Stimulated activated CD4-positive, alpha-beta T cell treated with anti-CD3 and anti-CD28 coated beads, Interleukin-2, amount 100 ng/mL, for 24 hours (primary cell): ENCODE measurements at regions not wholly inside any gene's neighbourhood (a gene's known extent, or its start where the extent isn't known, plus 50 kb on each side); places are given as distances from the start of the nearest gene placed in this dataset.
"Not testable (repeated sequence)": the region's sequence is repeated elsewhere in the genome, so short reads cannot be mapped to it uniquely, and the experiment has no call there.

ENCODE experiments used
- DNase-seq, 2 donors: peaks; one replicate each; pipeline ENCODE4 v3.0.0-alpha.2; 2020

- no peak for DNase-seq
These were observed 202.1 kb upstream of the FAT3 start for GRCh38 chr11:92022499-92022898.

- DNase-seq, result no peak
These were observed 206.3 kb upstream of the FAT3 start for GRCh38 chr11:92018332-92018731.

GRCh38 chr11:92008249-92008648 is 216.4 kb upstream of the FAT3 start:
- DNase-seq, result no peak

- no peak for DNase-seq
These were observed 222.1 kb upstream of the FAT3 start for GRCh38 chr11:92002568-92002967.

GRCh38 chr11:91998481-91998880 is 226.1 kb upstream of the FAT3 start:
- DNase-seq, result no peak

- DNase-seq, result no peak
These were observed 227.4 kb upstream of the FAT3 start for GRCh38 chr11:91997226-91997625.

- DNase-seq, result no peak
These were observed 228.1 kb upstream of the FAT3 start for GRCh38 chr11:91996526-91996925.

- DNase-seq, result not testable (repeated sequence)
These were observed 236.2 kb upstream of the FAT3 start for GRCh38 chr11:91988443-91988842.

- no peak for DNase-seq
These were observed 238.4 kb upstream of the FAT3 start for GRCh38 chr11:91986218-91986617.

GRCh38 chr11:91984033-91984584 is 240.5 kb upstream of the FAT3 start:
- no peak for DNase-seq

- DNase-seq, result no peak
These were observed 242.6 kb upstream of the FAT3 start for GRCh38 chr11:91981995-91982394.

- no peak for DNase-seq
These were observed 244.8 kb upstream of the FAT3 start for GRCh38 chr11:91979775-91980174.

GRCh38 chr11:91978747-91979146 is 245.9 kb upstream of the FAT3 start:
- no peak for DNase-seq

GRCh38 chr11:91972665-91973266 is 251.9 kb upstream of the FAT3 start:
- DNase-seq, result no peak

- no peak for DNase-seq
These were observed 254.0 kb upstream of the FAT3 start for GRCh38 chr11:91970624-91971023.

- DNase-seq, result no peak
These were observed 255.1 kb upstream of the FAT3 start for GRCh38 chr11:91969486-91969885.

- no peak for DNase-seq
These were observed 256.9 kb upstream of the FAT3 start for GRCh38 chr11:91967691-91968045.

GRCh38 chr11:91967026-91967690 is 257.5 kb upstream of the FAT3 start:
- DNase-seq, result no peak

- no peak for DNase-seq
These were observed 258.2 kb upstream of the FAT3 start for GRCh38 chr11:91966368-91966767.

GRCh38 chr11:91960770-91961169 is 263.8 kb upstream of the FAT3 start:
- no peak for DNase-seq

GRCh38 chr11:91959411-91959810 is 265.2 kb upstream of the FAT3 start:
- DNase-seq, result no peak

GRCh38 chr11:91956711-91957110 is 267.9 kb upstream of the FAT3 start:
- no peak for DNase-seq

- DNase-seq, result no peak
These were observed 269.4 kb upstream of the FAT3 start for GRCh38 chr11:91955206-91955605.

- DNase-seq, result no peak
These were observed 272.6 kb upstream of the FAT3 start for GRCh38 chr11:91952056-91952455.
